Large intestine (tissue), 3 donors: ENCODE measurements at regions not wholly inside any gene's neighbourhood (a gene's known extent, or its start where the extent isn't known, plus 50 kb on each side); places are given as distances from the start of the nearest gene placed in this dataset.
"Not testable (repeated sequence)": the region's sequence is repeated elsewhere in the genome, so short reads cannot be mapped to it uniquely, and the experiment has no call there.

Experiments
- DNase-seq, 2 donors: peaks; one replicate each; pipeline versions ENCODE4 v3.0.0 to v3.0.0-alpha.2; 2013
- H3K27ac ChIP-seq: one replicate; pipeline ENCODE4 v1.5.1; 2013; ENCODE audit warnings: low read length
- H3K27me3 ChIP-seq: 2 replicates; pipeline ENCODE4 v1.6.1; 2013; ENCODE audit warnings: low read length; ENCODE audit not compliant: control insufficient read depth, insufficient read depth
- H3K36me3 ChIP-seq: 2 replicates; pipeline ENCODE4 v1.6.1; 2013; ENCODE audit warnings: low read length; ENCODE audit not compliant: control insufficient read depth, insufficient read depth
- H3K4me1 ChIP-seq: one replicate; pipeline ENCODE4 v1.6.1; 2013; ENCODE audit warnings: low read length; ENCODE audit not compliant: control insufficient read depth, insufficient read depth
- H3K4me3 ChIP-seq: one replicate; pipeline ENCODE4 v1.5.1; 2013; ENCODE audit warnings: low read length
- H3K9me3 ChIP-seq: one replicate; pipeline ENCODE4 v1.6.1; 2013; ENCODE audit warnings: mild to moderate bottlenecking, low read depth, low read length, moderate library complexity; ENCODE audit not compliant: control insufficient read depth
- whole genome bisulfite sequencing: methylation state at CpG from one replicate; pipeline ENCODE4 v1.1.5; 2013; ENCODE audit warnings: low lambda C conversion rate; ENCODE audit not compliant: insufficient coverage; 5-methylcytosine and 5-hydroxymethylcytosine counted together

- no peaks in the 10 kb centered on the region for H3K4me1 ChIP-seq
- H3K27ac ChIP-seq = no peak overlapping the region
- no peaks in the 10 kb centered on the region for H3K9me3 ChIP-seq
- no peaks in the 10 kb centered on the region for H3K36me3 ChIP-seq
- H3K27me3 ChIP-seq = no peaks in the 10 kb centered on the region
- no CpG with 5 or more reads among the region's 2 CpGs for WGBS
- no peak overlapping the region for H3K4me3 ChIP-seq
- no peak for DNase-seq
Measured at GRCh38 chr14:30017370-30017993, 89.8 kb upstream of the PRKD1 start.

- no peaks in the 10 kb centered on the region for H3K9me3 ChIP-seq
- no peak for DNase-seq
- H3K4me3 ChIP-seq = no peak overlapping the region
- no peak overlapping the region for H3K27ac ChIP-seq
- H3K27me3 ChIP-seq = no peaks in the 10 kb centered on the region
- no peaks in the 10 kb centered on the region for H3K36me3 ChIP-seq
- WGBS = 29% methylated on average over 1 of the region's 2 CpGs
- no peaks in the 10 kb centered on the region for H3K4me1 ChIP-seq
Measured at GRCh38 chr14:30020271-30020670, 92.6 kb upstream of the PRKD1 start.

GRCh38 chr14:30020687-30021086, 93.0 kb upstream of the PRKD1 start:
- WGBS = no CpG with 5 or more reads among the region's 1 CpG
- Histone ChIP-seq H3K9me3 (no peaks in the 10 kb centered on the region), H3K27me3 (no peaks in the 10 kb centered on the region), H3K27ac (no peak overlapping the region), H3K36me3 (no peaks in the 10 kb centered on the region), H3K4me1 (no peaks in the 10 kb centered on the region), H3K4me3 (no peak overlapping the region)
- DNase-seq = no peak

- H3K4me1 ChIP-seq, H3K9me3 ChIP-seq, DNase-seq, H3K36me3 ChIP-seq, H3K27me3 ChIP-seq, H3K27ac ChIP-seq, H3K4me3 ChIP-seq: not testable (repeated sequence)
- WGBS = no CpG with 5 or more reads among the region's 5 CpGs
Measured at GRCh38 chr14:30023350-30023749, 95.7 kb upstream of the PRKD1 start.

GRCh38 chr14:30034152-30034551, 106.5 kb upstream of the PRKD1 start:
- DNase-seq = no peak
- WGBS = no CpG with 5 or more reads among the region's 1 CpG
- no peaks in the 10 kb centered on the region for H3K36me3 ChIP-seq
- no peaks in the 10 kb centered on the region for H3K4me1 ChIP-seq
- no peak overlapping the region for H3K27ac ChIP-seq
- H3K4me3 ChIP-seq = no peak overlapping the region
- no peaks in the 10 kb centered on the region for H3K9me3 ChIP-seq
- H3K27me3 ChIP-seq = no peaks in the 10 kb centered on the region

GRCh38 chr14:30035361-30035760, 107.7 kb upstream of the PRKD1 start:
- WGBS = no CpG with 5 or more reads among the region's 1 CpG
- Histone ChIP-seq H3K4me3 (no peak overlapping the region), H3K4me1 (no peaks in the 10 kb centered on the region), H3K9me3 (no peaks in the 10 kb centered on the region), H3K36me3 (no peaks in the 10 kb centered on the region), H3K27me3 (no peaks in the 10 kb centered on the region), H3K27ac (no peak overlapping the region)
- no peak for DNase-seq

- WGBS = 77% methylated on average over 3 of the region's 5 CpGs
- DNase-seq = no peak
Measured at GRCh38 chr14:30045720-30046119, 118.1 kb upstream of the PRKD1 start.

GRCh38 chr14:30053103-30053502, 125.5 kb upstream of the PRKD1 start:
- no peaks in the 10 kb centered on the region for H3K36me3 ChIP-seq
- WGBS = no CpG with 5 or more reads among the region's 2 CpGs

More at GRCh38 chr14:30045720-30046119, 118.1 kb upstream of the PRKD1 start:
- H3K36me3 ChIP-seq = no peaks in the 10 kb centered on the region
- no peaks in the 10 kb centered on the region for H3K9me3 ChIP-seq
- H3K4me1 ChIP-seq = no peaks in the 10 kb centered on the region
- no peaks in the 10 kb centered on the region for H3K27me3 ChIP-seq
- no peak overlapping the region for H3K4me3 ChIP-seq
- H3K27ac ChIP-seq = no peak overlapping the region

GRCh38 chr14:30054201-30054600, 126.6 kb upstream of the PRKD1 start:
- H3K27me3 ChIP-seq = no peaks in the 10 kb centered on the region
- no peaks in the 10 kb centered on the region for H3K36me3 ChIP-seq
- no peaks in the 10 kb centered on the region for H3K9me3 ChIP-seq
- no peak for DNase-seq
- H3K27ac ChIP-seq = no peak overlapping the region
- no peak overlapping the region for H3K4me3 ChIP-seq
- H3K4me1 ChIP-seq = no peaks in the 10 kb centered on the region

More at GRCh38 chr14:30053103-30053502, 125.5 kb upstream of the PRKD1 start:
- no peak overlapping the region for H3K27ac ChIP-seq
- no peak for DNase-seq
- H3K9me3 ChIP-seq = no peaks in the 10 kb centered on the region
- no peaks in the 10 kb centered on the region for H3K27me3 ChIP-seq
- H3K4me1 ChIP-seq = no peaks in the 10 kb centered on the region
- no peak overlapping the region for H3K4me3 ChIP-seq

GRCh38 chr14:30058401-30058800, 130.8 kb upstream of the PRKD1 start:
- H3K4me3 ChIP-seq = no peak overlapping the region
- no peaks in the 10 kb centered on the region for H3K27me3 ChIP-seq
- no peak overlapping the region for H3K27ac ChIP-seq
- H3K9me3 ChIP-seq = no peaks in the 10 kb centered on the region
- no peak for DNase-seq
- WGBS = no CpG with 5 or more reads among the region's 1 CpG
- no peaks in the 10 kb centered on the region for H3K36me3 ChIP-seq
- no peaks in the 10 kb centered on the region for H3K4me1 ChIP-seq

GRCh38 chr14:30063746-30064145, 136.1 kb upstream of the PRKD1 start:
- Histone ChIP-seq H3K27me3 (no peaks in the 10 kb centered on the region), H3K4me3 (no peak overlapping the region), H3K9me3 (no peaks in the 10 kb centered on the region), H3K4me1 (no peaks in the 10 kb centered on the region), H3K27ac (no peak overlapping the region), H3K36me3 (no peaks in the 10 kb centered on the region)
- no CpG with 5 or more reads among the region's 2 CpGs for WGBS
- no peak for DNase-seq
